RWPE2 (cell line): ENCODE measurements at regions not wholly inside any gene's neighbourhood (a gene's known extent, or its start where the extent isn't known, plus 50 kb on each side); places are given as distances from the start of the nearest gene placed in this dataset.

Experiments
- ATAC-seq: fragments of 200-7000 bp; cut with Tn5 transposase; 3 replicates; pipeline ENCODE4 v1.9.1; 2021; ENCODE audit warnings: low read depth
- DNase-seq: peaks from one replicate; pipeline ENCODE4 v3.0.0-alpha.2; 2020; ENCODE audit warnings: low spot score
- H3K27ac ChIP-seq: fragments of 450-650 bp; 2 replicates; pipeline ENCODE4 v1.5.1; 2017; ENCODE audit warnings: mild to moderate bottlenecking; ENCODE audit not compliant: poor library complexity, severe bottlenecking
- H3K27me3 ChIP-seq: fragments of 250-450 bp; sonication (Bioruptor Pico); 2 replicates; pipeline ENCODE4 v1.5.1; 2021; ENCODE audit warnings: mild to moderate bottlenecking, moderate library complexity; ENCODE audit not compliant: insufficient read depth, poor library complexity, severe bottlenecking
- H3K36me3 ChIP-seq: fragments of 250-450 bp; sonication (Bioruptor Pico); 2 replicates; pipeline ENCODE4 v1.5.1; 2020; ENCODE audit warnings: low read depth, mild to moderate bottlenecking, moderate library complexity
- H3K4me1 ChIP-seq: fragments of 250-450 bp; sonication (Bioruptor Pico); 2 replicates; pipeline ENCODE4 v1.5.1; 2021; ENCODE audit warnings: mild to moderate bottlenecking, moderate library complexity; ENCODE audit not compliant: insufficient read depth, poor library complexity, severe bottlenecking
- H3K4me3 ChIP-seq: fragments of 250-450 bp; sonication (Bioruptor Pico); 2 replicates; pipeline ENCODE4 v1.5.1; 2021; ENCODE audit warnings: mild to moderate bottlenecking, moderate library complexity; ENCODE audit not compliant: severe bottlenecking
- H3K9me3 ChIP-seq: fragments of 250-450 bp; sonication (Bioruptor Pico); 2 replicates; pipeline ENCODE4 v1.5.1; 2021; ENCODE audit warnings: mild to moderate bottlenecking, moderate library complexity; ENCODE audit not compliant: severe bottlenecking
- CTCF ChIP-seq: fragments of 450-650 bp; IDR thresholded peaks from one replicate; pipeline ENCODE4 v1.5.1; 2017; ENCODE audit warnings: mild to moderate bottlenecking, moderate library complexity; ENCODE audit not compliant: poor library complexity, severe bottlenecking

- no peaks in the 10 kb centered on the region for H3K36me3 ChIP-seq
- no peaks in the 10 kb centered on the region for H3K4me1 ChIP-seq
- no peak overlapping the region for H3K4me3 ChIP-seq
- no peak for ATAC-seq
- no peak for TF ChIP-seq CTCF
- DNase-seq: no peak
- no peaks in the 10 kb centered on the region for H3K9me3 ChIP-seq
- no peak overlapping the region for H3K27ac ChIP-seq
- H3K27me3 ChIP-seq: no peaks in the 10 kb centered on the region
Observed at GRCh38 chr3:27859821-27860220, 137.7 kb upstream of the EOMES start.

GRCh38 chr3:27861046-27862036 is 139.2 kb upstream of the EOMES start:
- no peaks in the 10 kb centered on the region for H3K9me3 ChIP-seq
- H3K4me1 ChIP-seq: no peaks in the 10 kb centered on the region
- no peak for TF ChIP-seq CTCF
- no peaks in the 10 kb centered on the region for H3K36me3 ChIP-seq
- H3K27ac ChIP-seq: no peak overlapping the region
- DNase-seq (no peak), ATAC-seq (no peak)
- no peak overlapping the region for H3K4me3 ChIP-seq
- H3K27me3 ChIP-seq: no peaks in the 10 kb centered on the region

- no peak for ATAC-seq
Observed at GRCh38 chr3:27865731-27866130, 143.6 kb upstream of the EOMES start.

GRCh38 chr3:27869152-27869551 is 147.0 kb upstream of the EOMES start:
- Histone ChIP-seq H3K27ac (no peak overlapping the region), H3K27me3 (no peaks in the 10 kb centered on the region), H3K4me1 (no peaks in the 10 kb centered on the region), H3K4me3 (no peak overlapping the region), H3K9me3 (peaks cover 3% of the 10 kb centered on the region), H3K36me3 (no peaks in the 10 kb centered on the region)
- no peak for ATAC-seq
- DNase-seq: no peak
- TF ChIP-seq CTCF: no peak

More at GRCh38 chr3:27865731-27866130, 143.6 kb upstream of the EOMES start:
- TF ChIP-seq CTCF: no peak
- no peaks in the 10 kb centered on the region for H3K36me3 ChIP-seq
- H3K27me3 ChIP-seq: no peaks in the 10 kb centered on the region
- H3K27ac ChIP-seq: no peak overlapping the region
- no peaks in the 10 kb centered on the region for H3K4me1 ChIP-seq
- H3K9me3 ChIP-seq: peaks cover 3% of the 10 kb centered on the region
- DNase-seq: no peak
- no peak overlapping the region for H3K4me3 ChIP-seq
